Colon (tissue), 2 donors: ENCODE measurements at regions not wholly inside any gene's neighbourhood (a gene's known extent, or its start where the extent isn't known, plus 50 kb on each side); places are given as distances from the start of the nearest gene placed in this dataset.

Experiments used
- FAIRE-seq: peaks from 2 replicates; lab custom pipeline; 2012; peaks lifted over from hg19 to GRCh38; lab: Jason Lieb, UNC
- donor health status: control.
- donor health status: control.

DNA sequence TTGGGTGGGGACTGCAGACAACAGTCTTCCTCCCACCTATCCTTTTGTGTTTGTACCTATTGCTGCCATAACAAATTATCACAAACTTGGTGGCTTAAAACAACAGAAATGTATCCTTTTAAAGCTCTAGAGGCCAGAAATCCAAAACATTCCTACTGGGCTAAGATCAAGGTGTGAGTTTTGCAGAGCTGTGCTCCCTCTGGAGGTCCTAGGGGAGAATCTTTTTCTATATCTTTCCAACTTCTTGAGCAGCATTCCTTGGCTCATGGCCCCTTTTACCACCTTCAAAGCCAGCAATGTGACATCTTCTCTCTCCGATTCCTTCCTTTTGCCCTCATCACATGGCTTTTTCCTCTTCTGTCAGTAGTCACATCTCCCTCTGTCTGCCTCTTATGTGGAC lies 190.6 kb downstream of the TTC8 start:
- FAIRE-seq = no peak

DNA sequence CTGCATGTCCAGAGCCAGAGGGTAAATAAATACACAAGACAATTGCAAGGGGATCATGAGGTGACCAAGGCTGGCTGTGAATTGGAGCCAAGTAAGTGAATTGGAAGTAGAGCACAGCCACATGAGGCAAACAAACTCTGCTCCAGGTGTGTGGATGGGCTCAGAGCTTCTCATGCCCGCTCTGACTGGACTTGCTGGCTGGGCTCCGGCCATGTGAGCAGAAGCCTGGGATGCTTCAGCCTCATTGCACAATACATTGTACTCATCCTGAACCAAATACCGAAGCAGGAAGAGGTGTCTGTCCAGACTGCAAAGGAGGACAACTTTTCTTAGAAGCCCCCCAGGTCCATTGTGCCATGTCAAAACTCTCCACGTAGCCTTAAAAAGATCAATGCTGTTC lies 193.0 kb downstream of the TTC8 start:
- no peak for FAIRE-seq

DNA sequence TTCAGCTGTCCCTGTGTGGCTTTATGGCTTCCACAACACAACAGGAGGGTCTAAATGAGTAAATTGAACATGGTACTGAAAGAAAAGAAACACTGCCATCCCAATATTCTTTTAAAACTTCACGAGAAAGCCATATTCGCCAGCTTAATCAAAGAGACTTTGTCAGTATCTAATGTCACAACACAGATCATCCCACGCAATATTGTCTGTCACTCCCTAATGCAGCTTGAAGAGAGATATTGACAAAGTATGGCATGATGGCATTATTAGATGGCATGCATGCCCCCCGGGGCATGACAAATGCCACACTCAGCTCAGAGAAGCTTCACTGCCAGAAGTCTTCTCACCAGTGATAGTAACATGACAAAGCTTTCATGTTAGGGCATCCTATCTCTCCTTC lies 197.8 kb downstream of the TTC8 start:
- FAIRE-seq = no peak

DNA sequence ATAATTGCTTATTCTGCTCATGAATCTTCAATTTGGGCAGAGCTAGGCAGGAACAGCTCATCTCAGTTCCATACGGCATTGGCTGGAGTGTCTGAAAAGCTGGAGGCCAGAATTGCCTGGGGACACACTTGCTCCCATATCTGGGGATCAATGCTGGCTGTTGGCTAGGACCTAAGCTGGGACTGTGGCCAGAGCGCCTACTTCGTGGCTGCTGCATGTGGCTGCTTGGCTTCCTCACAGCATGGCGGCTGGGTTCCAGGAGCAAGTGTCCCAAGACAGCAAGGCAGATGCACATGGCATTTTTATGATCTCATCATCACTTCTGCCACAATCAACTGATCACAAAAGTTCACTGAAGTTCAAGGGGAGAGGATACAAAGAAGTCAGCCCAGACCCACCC lies 200.2 kb downstream of the TTC8 start:
- no peak for FAIRE-seq

DNA sequence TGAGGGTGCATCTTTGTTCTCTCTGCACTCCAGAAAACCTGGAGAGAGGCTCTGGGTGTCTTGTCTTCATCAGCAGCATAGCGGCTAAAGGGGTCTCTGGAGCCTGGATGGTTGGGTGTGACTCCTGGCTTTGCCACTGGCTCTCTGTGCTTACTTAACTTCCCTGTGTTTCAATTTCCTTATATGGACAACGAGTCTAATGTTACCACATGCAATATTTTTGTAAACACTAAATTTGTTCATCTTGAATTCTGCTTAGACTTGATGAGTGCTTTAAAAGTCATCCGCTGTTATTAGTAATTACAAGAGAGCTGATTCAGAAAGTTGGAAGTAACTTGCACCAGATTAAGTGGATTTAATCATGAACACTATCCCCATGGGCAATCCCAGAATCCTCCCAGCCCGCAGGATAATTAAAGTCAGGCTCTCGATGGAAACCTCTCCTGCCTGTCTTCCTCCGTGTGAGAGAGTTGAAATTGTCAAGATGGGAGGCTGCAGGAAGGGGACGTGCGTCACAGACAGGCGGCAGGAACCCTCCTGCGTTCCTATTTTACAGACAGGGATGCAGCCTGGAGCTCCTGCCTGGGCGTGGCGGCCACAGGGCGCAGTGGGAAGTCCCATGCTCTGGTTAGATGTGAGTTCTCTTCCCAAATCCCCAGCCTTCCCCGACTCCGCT lies 201.2 kb downstream of the TTC8 start:
- no peak for FAIRE-seq

DNA sequence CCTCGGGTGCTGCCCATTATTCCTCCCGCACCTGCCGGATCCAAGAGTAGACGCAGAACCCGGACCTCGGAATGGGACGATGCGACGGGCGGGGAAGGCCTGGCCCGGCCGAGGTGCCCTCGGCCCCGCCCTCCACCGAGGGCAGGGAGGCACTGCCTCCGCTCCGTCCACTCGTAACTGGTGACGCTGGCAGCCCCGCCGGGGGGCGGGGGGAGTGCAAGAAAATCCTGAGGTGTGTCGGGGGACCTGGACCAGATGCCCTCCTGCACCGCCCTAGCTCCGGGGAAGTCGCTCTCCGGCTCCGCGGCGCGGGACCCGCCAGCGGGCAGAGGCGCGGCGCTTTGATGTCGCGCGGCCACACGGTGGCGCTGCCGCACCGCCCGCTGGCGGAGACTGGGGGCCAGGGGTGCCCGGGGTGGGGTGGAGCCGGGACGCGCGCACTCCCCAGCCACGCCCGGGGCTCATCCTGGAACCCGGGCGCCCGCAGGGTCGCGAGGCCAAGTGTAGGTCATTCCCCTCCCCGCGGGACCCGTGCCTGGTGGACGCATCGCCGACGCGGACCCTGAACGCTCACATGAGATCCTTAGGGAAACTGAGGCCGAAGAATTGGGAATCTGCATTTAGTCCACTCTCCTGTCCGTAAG lies 202.8 kb downstream of the TTC8 start:
- no peak for FAIRE-seq

DNA sequence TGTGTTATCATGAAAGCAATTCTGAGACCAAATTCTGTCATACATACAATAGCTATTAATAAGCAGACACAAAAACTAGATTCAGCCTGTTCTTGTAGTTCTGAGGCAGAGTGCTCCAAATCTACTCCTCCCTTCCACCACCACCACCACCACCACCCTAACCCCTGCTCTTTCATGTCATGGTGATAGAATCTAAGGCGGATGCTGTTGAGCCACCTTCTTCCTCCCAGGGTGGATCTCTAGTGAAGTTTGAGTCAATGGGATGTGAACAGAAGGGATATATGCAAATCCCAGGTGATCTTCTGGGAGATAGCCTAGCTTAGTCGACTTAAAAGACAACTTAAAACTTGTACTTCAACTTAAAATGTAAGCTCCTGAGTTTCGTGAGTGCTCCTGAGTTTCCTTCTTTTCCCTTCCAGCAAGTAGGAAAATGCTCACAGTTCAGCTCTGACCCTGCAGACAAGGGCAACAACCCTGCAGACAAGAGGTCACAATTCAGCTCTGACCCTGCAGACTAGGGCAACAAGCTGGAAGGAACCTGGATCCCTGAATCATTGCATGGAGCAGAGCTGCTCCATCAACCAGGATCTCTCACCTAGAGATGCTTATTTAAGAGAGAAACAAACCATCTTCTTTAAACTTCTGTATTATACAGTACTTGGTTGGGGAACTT lies 204.1 kb downstream of the TTC8 start:
- FAIRE-seq = no peak

DNA sequence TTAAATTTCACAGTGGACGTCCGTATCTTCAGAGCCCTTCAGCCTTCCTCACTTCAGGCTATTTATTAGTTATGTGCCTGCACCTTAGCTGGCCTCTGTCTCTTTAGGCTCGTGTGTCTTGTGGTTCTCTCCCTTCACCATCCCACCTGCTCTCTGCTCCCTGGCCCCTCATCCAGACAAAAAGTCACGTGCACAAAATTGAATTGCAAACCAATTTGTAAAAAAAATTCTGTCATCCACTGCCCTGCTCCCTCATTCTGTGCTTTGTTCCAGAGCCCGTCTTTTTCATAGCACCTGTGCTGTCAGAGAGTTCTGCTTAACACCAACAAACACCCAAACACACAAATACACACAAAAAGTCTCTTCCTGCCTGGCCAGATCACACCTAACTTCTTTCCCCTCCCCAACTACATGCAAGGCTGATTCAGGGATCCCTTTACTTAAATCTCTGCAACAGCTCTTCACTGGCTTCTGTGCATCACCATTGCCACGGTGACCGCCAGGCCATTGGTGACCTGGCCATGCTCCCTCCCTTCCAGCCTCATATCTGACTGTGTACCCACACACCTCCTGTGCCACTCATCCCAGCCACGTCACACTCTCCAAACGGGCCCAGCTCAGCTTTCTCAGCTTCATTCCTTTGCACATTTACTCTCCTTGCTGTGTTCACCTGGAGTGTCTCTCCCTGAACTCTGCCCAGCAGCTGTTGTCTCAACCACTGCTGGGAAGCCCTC lies 205.7 kb downstream of the TTC8 start:
- no peak for FAIRE-seq

DNA sequence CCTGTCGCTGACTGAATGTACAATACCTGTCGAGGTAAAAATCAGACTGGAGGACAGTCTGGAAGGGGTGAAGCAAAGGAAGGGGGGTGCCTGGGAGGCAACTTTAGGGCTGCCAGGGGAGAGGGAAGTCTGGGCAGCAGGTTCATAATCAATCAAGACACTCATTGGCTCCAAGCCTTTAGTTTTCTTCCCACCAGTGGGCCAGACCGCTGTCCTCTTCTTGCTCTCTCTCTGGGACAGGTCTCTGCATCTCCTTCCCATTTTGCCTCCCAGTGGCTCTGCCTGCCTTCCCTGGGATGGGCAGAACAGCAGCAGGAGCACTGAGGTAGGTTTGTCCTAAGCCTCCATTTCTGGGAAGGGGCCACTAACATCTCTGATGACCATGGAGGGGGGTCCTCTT lies 206.5 kb downstream of the TTC8 start:
- no peak for FAIRE-seq

DNA sequence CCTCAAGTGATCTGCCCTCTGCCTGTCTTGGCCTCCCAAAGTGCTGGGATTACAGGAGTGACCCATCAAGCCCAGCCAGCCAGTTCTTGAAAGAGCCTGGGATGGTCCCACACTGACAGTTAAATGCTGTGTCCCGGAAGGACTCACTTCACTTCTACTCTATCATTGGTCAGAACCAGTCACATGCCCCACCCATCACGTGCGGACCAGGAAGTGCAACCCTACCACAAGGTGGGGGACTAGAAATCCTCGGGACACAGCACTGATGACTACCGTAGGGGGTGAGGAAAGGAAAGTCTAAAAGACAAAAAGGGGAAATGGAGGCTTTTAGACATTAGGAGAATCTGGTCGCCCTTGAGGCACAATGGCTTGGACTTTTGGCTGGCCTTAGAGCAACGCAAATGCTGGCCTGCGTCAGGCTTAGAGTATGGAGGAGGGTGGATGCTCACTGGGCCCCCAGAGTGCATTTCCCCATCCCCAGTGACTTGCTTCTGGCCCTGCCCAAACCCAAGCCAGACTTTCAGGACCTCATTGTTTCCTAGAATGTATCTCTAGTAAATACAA lies 207.7 kb downstream of the TTC8 start:
- no peak for FAIRE-seq

DNA sequence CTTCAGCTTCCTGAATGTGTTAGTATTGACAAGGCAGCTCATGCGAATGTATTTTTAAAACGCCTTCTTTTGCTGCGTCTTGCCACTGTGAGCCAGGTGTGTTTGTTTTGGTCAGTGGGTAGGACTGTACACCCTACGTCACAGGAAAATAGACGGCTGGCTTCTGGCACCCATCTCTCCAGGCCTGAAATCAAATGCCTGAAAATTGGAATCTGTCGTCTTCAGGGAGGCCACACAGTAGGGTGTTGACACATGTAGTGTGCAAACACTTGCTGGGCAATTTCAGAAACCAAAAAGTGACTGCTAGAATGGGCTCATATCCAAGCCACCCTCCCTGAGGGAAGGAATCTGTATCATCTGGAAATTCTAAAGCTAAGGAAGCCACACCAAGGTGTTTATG lies 209.3 kb downstream of the TTC8 start:
- no peak for FAIRE-seq

DNA sequence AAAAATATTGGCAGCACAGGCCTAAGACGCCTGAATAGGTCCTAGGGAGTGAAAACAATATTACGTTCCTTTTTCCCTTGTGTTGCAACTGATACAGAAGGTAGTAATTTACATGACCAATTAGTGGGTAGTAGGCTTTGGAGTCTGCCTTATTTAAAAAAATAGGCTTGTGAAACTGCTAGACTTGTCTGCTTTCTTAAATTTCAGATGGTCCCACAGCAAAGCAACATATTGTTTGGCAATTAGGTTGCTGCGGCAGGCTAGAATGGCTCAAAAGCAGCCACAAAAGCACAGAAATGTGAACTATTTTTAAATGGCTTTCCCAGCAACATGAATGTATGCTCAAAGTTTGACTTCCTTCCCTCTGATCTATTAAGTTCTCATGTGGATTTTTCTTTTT lies 211.9 kb downstream of the TTC8 start:
- no peak for FAIRE-seq

DNA sequence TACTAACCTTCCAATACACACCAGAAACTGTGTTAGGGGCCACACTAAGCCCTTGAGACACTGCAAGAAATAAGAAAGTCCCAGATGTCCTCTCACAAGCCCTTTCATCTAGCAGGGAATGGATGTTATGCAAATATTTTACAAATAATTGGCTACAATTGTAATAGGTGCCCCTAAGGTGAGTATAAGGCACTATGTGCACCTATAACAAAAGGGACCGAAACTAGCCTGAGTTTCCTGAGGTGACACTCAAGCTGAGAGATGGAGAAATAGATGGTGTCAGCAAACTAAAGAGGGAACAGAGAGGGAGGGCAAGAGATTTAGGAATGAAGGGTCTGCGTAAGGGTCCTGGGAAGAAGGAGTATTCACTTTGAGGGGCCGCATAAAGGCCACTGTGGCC lies 212.6 kb downstream of the TTC8 start:
- FAIRE-seq = no peak

DNA sequence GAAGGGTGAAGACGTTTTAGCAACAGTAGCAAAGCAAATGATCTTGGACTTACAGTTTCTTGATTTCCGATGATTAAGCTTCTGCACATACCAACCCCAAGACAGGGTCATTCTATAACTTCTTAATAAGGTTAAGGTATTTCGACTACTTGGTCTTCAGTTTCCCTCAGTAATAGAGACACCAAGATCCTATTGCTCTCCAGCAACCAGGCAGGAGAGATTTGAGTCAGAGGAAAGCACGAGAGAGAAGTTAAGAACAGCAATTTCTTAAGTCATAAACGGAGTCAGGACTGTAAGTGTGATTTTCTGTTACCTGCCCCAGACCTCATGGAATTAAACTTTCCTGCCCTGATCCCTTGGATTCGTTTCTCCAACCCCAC lies 215.6 kb downstream of the TTC8 start:
- no peak for FAIRE-seq

DNA sequence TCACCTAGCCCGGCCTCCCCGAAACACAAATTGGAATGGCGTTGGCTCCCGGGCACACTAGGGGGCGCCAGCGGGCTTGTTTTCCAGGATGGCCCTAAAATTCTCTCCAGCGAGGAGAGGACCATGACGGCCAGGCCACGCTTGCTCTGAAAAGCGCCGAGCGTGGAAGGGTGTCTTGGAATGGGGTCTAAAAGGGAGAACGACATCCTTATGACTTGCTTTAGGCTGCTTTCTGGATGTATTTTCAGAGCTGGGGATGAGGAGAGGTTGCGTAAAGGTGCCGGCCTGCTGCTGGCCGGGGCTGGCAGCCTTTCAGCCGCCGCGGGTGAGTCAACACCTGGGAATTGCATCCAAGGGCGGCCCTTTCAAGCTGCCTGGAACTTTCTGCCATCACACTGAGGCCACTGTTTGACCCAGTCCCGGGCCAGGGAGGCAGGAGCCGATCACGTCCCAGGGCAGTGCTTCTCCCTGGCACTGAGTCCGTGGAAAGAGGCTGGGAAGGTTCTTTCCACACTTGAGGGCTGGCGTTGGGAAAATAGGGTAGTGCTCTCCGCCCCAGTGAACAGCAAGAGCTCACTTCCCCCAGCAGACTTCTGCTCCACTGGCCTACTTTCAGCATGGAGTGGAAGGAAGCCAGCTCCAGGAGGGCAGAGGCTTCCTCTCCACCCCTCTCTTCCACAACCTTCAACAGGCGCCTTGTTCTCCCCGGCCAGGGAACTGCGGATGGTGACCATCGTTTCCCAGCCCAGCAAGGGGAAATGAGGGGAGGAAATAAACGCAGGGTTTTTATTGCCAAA lies 216.2 kb downstream of the TTC8 start:
- no peak for FAIRE-seq

DNA sequence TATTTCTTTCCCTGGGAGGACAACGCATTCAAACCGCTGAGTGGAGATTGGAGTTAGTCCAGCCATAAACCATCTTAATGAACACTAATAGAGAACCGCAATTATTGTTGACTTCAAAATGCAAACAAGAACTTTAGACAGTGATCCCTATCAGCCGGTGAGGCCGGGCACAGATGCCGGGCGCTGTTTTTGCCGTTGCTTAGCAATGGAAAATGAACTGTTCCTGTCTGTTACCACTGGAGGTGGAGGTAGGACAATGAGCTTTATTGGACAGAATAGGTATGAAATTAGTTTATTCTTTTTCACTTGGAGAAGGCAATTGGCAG lies 216.8 kb downstream of the TTC8 start:
- FAIRE-seq = no peak

DNA sequence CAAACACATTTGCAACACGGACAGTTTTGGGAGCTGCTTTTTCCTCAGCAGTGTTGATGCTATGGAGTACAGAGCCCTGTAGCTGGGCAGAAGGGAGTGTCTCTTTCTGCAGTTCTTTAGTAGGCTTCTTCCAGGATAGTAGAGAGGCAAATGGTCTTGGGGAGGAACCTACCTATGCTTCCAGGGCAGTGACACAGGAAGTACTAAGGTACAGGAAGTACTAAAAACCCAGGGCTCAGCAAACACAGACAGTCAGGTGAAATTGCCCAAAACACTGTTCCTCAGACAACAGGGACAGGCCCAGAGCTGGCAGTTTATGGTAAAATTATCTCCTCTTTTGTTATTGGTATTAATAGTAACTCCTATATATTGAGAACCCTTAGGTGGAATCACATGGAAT lies 217.6 kb downstream of the TTC8 start:
- no peak for FAIRE-seq

DNA sequence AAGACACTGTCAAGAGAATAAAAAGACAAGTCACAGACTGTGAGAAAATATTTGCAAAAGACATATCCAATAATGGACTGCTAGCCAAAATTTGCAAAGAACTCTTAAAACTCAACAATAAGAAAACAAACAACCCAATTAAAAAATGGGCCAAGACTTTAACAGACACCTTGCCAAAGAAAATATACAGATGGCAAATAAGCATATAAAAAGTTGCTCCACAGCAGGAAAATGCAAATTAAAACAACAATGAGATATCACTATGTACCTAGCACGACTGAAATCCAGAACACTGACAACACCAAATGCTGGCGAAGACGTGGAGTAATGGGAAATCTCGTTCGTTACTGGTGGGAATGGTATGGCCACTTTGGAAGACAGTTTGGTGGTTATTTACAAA lies 228.9 kb downstream of the TTC8 start:
- FAIRE-seq = no peak

DNA sequence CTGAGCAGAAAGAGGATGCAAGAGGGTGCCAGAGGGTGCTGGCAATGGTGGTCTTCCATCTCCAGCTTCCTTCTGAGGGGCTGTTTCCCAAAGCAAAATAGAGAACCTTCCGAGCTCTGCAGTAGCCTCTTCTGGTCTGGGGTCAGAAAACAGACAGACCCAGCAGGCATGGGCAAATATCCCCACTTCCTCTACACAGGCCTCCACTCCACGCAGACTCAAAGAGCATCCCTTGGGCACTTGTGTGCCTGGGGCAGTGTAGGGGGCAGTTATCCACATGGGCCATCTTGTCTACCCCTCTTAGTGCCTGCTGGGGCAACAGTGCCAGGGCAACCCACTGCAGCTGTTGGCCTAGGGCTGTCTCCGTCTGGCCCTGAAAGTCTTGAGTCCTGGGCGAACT lies 231.9 kb downstream of the TTC8 start:
- no peak for FAIRE-seq

DNA sequence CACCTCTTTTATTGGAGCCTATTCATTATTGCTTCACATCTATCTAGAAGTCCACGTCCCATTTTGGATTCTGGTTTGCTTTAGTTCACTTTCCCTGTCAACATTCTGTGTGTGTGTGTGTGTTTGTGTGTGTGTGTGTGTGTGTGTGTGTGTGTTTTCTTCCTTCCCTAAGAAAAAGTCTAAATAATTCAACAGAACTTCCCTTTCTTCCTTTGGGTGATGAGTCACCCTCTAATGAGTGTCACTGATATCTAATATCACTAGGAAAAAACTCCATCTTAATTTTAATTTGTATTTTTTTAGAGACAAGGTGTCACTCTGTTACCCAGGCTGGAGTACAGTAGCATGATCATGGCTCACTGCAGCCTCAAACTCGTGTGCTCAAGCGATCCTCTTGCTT lies 234.2 kb downstream of the TTC8 start:
- no peak for FAIRE-seq

DNA sequence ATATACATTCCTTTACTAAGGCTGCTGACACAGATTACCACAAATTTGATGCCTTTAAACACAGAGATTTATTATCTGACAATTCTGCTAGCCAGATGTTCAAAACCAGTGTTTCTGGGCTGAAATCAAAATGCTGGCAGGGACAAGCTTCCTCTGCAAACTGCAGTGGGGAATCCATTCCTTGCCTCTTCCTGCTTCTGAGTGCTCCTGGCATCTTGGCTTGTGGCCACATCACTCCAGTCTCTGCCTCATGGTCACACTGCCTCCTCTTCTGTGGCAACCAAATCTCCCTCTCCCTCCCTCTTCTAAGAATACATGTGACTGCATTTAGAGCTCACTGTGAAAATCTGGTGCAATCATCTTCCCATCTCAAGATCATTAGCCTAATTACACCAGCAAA lies 235.7 kb downstream of the TTC8 start:
- FAIRE-seq = no peak

DNA sequence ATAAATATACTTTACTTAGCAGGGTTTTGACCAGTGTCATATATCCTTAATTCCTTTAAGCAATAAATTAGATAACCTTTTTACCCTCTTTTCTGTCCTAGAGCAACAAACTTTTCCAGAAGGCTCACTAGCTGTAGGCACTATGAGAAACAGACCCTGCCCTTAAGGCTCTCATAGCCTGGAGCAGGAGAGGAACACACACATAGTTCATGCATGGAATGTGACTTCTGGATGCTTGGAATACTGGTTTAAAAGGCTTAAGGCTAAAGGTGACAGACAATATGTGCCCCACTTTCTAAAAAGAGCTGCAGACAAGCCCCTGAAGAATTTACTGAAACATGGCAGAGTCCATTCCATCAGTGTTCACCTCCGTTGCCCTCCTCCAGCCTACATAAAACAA lies 237.2 kb downstream of the TTC8 start:
- no peak for FAIRE-seq
